ENCODE measurements at regions not wholly inside any gene's neighbourhood (a gene's known extent, or its start where the extent isn't known, plus 50 kb on each side); places are given as distances from the start of the nearest gene placed in this dataset.

GRCh38 chrX:21153033-21153432, 221.2 kb upstream of the CNKSR2 start:
- TF ChIP-seq POLR2A (IDR thresholded peaks at IDR 0.05; ENCODE audit: low read length): no peak
- TF ChIP-seq, protein P1, sequence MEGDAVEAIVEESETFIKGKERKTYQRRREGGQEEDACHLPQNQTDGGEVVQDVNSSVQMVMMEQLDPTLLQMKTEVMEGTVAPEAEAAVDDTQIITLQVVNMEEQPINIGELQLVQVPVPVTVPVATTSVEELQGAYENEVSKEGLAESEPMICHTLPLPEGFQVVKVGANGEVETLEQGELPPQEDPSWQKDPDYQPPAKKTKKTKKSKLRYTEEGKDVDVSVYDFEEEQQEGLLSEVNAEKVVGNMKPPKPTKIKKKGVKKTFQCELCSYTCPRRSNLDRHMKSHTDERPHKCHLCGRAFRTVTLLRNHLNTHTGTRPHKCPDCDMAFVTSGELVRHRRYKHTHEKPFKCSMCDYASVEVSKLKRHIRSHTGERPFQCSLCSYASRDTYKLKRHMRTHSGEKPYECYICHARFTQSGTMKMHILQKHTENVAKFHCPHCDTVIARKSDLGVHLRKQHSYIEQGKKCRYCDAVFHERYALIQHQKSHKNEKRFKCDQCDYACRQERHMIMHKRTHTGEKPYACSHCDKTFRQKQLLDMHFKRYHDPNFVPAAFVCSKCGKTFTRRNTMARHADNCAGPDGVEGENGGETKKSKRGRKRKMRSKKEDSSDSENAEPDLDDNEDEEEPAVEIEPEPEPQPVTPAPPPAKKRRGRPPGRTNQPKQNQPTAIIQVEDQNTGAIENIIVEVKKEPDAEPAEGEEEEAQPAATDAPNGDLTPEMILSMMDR (IDR thresholded peaks at IDR 0.05): no peak
- no peak for TF ChIP-seq FOSL2 (IDR thresholded peaks at IDR 0.05)
- no peak for TF ChIP-seq FOSL2 (CRISPR knock-in tag; IDR thresholded peaks at IDR 0.05)

All from A549 (cell line).